HL-60 (cell line): ENCODE measurements at regions not wholly inside any gene's neighbourhood (a gene's known extent, or its start where the extent isn't known, plus 50 kb on each side); places are given as distances from the start of the nearest gene placed in this dataset.

Experiments
- POLR2AphosphoS5 ChIP-seq: IDR thresholded peaks from 2 replicates; pipeline ENCODE4 v1.6.1; 2012; ENCODE audit warnings: low read depth
- TF ChIP-seq, protein P1 (sequence below): IDR thresholded peaks from one replicate; pipeline ENCODE4 v1.5.1; 2011; ENCODE audit warnings: low read length, control low read depth, inconsistent platforms; ENCODE audit not compliant: insufficient read depth

GRCh38 chr3:190762801-190763200, 99.7 kb downstream of the GMNC start:
- TF ChIP-seq POLR2AphosphoS5 = no peak
- TF ChIP-seq, protein P1, sequence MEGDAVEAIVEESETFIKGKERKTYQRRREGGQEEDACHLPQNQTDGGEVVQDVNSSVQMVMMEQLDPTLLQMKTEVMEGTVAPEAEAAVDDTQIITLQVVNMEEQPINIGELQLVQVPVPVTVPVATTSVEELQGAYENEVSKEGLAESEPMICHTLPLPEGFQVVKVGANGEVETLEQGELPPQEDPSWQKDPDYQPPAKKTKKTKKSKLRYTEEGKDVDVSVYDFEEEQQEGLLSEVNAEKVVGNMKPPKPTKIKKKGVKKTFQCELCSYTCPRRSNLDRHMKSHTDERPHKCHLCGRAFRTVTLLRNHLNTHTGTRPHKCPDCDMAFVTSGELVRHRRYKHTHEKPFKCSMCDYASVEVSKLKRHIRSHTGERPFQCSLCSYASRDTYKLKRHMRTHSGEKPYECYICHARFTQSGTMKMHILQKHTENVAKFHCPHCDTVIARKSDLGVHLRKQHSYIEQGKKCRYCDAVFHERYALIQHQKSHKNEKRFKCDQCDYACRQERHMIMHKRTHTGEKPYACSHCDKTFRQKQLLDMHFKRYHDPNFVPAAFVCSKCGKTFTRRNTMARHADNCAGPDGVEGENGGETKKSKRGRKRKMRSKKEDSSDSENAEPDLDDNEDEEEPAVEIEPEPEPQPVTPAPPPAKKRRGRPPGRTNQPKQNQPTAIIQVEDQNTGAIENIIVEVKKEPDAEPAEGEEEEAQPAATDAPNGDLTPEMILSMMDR = no peak
